IMR-90 (cell line): ENCODE measurements at regions not wholly inside any gene's neighbourhood (a gene's known extent, or its start where the extent isn't known, plus 50 kb on each side); places are given as distances from the start of the nearest gene placed in this dataset.

ENCODE experiments used
- BHLHE40 ChIP-seq: fragments of 150-350 bp; IDR thresholded peaks from 2 replicates; pipeline ENCODE4 v1.6.1; 2016; ENCODE audit warnings: mild to moderate bottlenecking, low read depth, low read length
- MAFK ChIP-seq: IDR thresholded peaks from 2 replicates; pipeline ENCODE4 v1.6.1; 2012; ENCODE audit warnings: low read depth, low read length, improper control_type of control experiment
- MAZ ChIP-seq: IDR thresholded peaks from 2 replicates; pipeline ENCODE4 v1.6.1; 2012; ENCODE audit warnings: low read depth, mild to moderate bottlenecking, low read length, improper control_type of control experiment, moderate library complexity, borderline replicate concordance
- MXI1 ChIP-seq: IDR thresholded peaks from 2 replicates; pipeline ENCODE4 v1.6.1; 2012; ENCODE audit warnings: low read depth, mild to moderate bottlenecking, low read length, moderate library complexity, borderline replicate concordance
- NFE2L2 ChIP-seq: fragments of 150-350 bp; IDR thresholded peaks from 2 replicates; pipeline ENCODE4 v1.6.1; 2016; ENCODE audit warnings: low read depth, mild to moderate bottlenecking, low read length
- POLR2A ChIP-seq: IDR thresholded peaks from 2 replicates; pipeline ENCODE4 v1.6.1; 2012; ENCODE audit warnings: mild to moderate bottlenecking, low read depth, low read length
- RAD21 ChIP-seq: IDR thresholded peaks from 2 replicates; pipeline ENCODE4 v1.6.1; 2012; ENCODE audit warnings: low read length, improper control_type of control experiment
- RFX5 ChIP-seq: IDR thresholded peaks from 2 replicates; pipeline ENCODE4 v1.8.0; 2012; ENCODE audit warnings: low read depth, mild to moderate bottlenecking, low read length, moderate library complexity
- SMC3 ChIP-seq: fragments of 150-350 bp; IDR thresholded peaks from 2 replicates; pipeline ENCODE4 v1.6.1; 2016; ENCODE audit warnings: low read depth, mild to moderate bottlenecking, antibody characterized with exemption, low read length, moderate library complexity
- TF ChIP-seq, protein P1 (sequence below): conservative IDR thresholded peaks from 2 replicates; pipeline ENCODE4 v1.5.1; 2012; ENCODE audit warnings: mild to moderate bottlenecking, low read depth, low read length, improper control_type of control experiment
- TF ChIP-seq, protein P2 (sequence below): fragments of 150-350 bp; IDR thresholded peaks from 2 replicates; pipeline ENCODE4 v1.6.1; 2017; ENCODE audit warnings: mild to moderate bottlenecking, antibody characterized with exemption, low read length, low read depth

DNA sequence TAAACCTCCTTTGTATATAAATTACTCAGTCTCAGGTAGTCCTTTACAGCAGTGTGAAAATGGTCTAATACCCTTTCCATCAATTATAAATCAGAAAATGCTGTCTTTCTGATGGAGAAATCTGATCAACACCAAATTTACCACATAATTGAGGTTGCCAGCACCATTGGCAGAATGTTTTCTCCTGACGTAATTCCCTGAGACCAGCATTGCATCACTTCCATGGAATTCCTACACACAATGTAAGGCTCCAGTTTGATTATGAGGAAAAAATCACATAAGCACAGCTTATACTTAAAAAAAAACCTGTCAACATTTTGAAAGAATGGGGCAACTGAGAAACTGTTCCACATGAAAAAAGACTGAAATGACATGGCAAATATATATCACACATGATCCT, 618.7 kb upstream of the CDH6 start:
- TF ChIP-seq, protein P1, sequence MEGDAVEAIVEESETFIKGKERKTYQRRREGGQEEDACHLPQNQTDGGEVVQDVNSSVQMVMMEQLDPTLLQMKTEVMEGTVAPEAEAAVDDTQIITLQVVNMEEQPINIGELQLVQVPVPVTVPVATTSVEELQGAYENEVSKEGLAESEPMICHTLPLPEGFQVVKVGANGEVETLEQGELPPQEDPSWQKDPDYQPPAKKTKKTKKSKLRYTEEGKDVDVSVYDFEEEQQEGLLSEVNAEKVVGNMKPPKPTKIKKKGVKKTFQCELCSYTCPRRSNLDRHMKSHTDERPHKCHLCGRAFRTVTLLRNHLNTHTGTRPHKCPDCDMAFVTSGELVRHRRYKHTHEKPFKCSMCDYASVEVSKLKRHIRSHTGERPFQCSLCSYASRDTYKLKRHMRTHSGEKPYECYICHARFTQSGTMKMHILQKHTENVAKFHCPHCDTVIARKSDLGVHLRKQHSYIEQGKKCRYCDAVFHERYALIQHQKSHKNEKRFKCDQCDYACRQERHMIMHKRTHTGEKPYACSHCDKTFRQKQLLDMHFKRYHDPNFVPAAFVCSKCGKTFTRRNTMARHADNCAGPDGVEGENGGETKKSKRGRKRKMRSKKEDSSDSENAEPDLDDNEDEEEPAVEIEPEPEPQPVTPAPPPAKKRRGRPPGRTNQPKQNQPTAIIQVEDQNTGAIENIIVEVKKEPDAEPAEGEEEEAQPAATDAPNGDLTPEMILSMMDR = no peak
- TF ChIP-seq SMC3 (no peak), NFE2L2 (no peak), POLR2A (no peak), MAZ (no peak), MAFK (no peak), RFX5 (no peak), BHLHE40 (no peak), MXI1 (no peak), RAD21 (no peak)
- TF ChIP-seq, protein P2, sequence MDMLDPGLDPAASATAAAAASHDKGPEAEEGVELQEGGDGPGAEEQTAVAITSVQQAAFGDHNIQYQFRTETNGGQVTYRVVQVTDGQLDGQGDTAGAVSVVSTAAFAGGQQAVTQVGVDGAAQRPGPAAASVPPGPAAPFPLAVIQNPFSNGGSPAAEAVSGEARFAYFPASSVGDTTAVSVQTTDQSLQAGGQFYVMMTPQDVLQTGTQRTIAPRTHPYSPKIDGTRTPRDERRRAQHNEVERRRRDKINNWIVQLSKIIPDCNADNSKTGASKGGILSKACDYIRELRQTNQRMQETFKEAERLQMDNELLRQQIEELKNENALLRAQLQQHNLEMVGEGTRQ = no peak
